ENCODE measurements at regions not wholly inside any gene's neighbourhood (a gene's known extent, or its start where the extent isn't known, plus 50 kb on each side); places are given as distances from the start of the nearest gene placed in this dataset.
"Not testable (repeated sequence)": the region's sequence is repeated elsewhere in the genome, so short reads cannot be mapped to it uniquely, and the experiment has no call there.

GRCh38 chr20:1742049-1742434, 84.5 kb upstream of the SIRPG start:
- DNase-seq: not testable (repeated sequence)

GRCh38 chr20:1741309-1742048, 83.9 kb upstream of the SIRPG start:
- DNase-seq: no peak

- DNase-seq: no peak
These were observed 79.6 kb upstream of the SIRPG start for GRCh38 chr20:1737134-1737533.

GRCh38 chr20:1735417-1736089, 78.0 kb upstream of the SIRPG start:
- DNase-seq: no peak

- no peak for DNase-seq
These were observed 76.8 kb upstream of the SIRPG start for GRCh38 chr20:1734269-1734858.

- not testable (repeated sequence) for DNase-seq
These were observed 74.3 kb upstream of the SIRPG start for GRCh38 chr20:1731828-1732375.

- DNase-seq: not testable (repeated sequence)
These were observed 73.6 kb upstream of the SIRPG start for GRCh38 chr20:1730981-1731711.

GRCh38 chr20:1727303-1727702, 69.7 kb upstream of the SIRPG start:
- DNase-seq: not testable (repeated sequence)

GRCh38 chr20:1724901-1725300, 67.3 kb upstream of the SIRPG start:
- DNase-seq: no peak

GRCh38 chr20:1722513-1723050, 65.0 kb upstream of the SIRPG start:
- no peak for DNase-seq

- DNase-seq: no peak
These were observed 64.3 kb upstream of the SIRPG start for GRCh38 chr20:1721687-1722512.

GRCh38 chr20:1720845-1721475, 63.4 kb upstream of the SIRPG start:
- no peak for DNase-seq

- no peak for DNase-seq
These were observed 62.6 kb upstream of the SIRPG start for GRCh38 chr20:1720226-1720625.

GRCh38 chr20:1718604-1719384, 61.2 kb upstream of the SIRPG start:
- DNase-seq: peak; percentile 39

GRCh38 chr20:1712634-1713624, 55.4 kb upstream of the SIRPG start:
- DNase-seq: no peak

- DNase-seq: no peak
These were observed 54.4 kb upstream of the SIRPG start for GRCh38 chr20:1711826-1712601.

GRCh38 chr20:1711266-1711665, 53.7 kb upstream of the SIRPG start:
- no peak for DNase-seq

- no peak for DNase-seq
These were observed 52.9 kb upstream of the SIRPG start for GRCh38 chr20:1710484-1710883.
